A549 (cell line): ENCODE measurements at regions not wholly inside any gene's neighbourhood (a gene's known extent, or its start where the extent isn't known, plus 50 kb on each side); places are given as distances from the start of the nearest gene placed in this dataset.

Experiments
- ATAC-seq, 2 experiments: fragments of 200-7000 bp in 1 of 2; fragments of >200 bp in 1 of 2; cut with Nextera tagmentation in 1 of 2; cut with Tn5 transposase in 1 of 2; 3 replicates each; pipeline versions ENCODE4 v1.8.0 to v1.9.1; 2018 to 2020; ENCODE audit warnings: mild to moderate bottlenecking in 1 of 2, moderate library complexity in 1 of 2
- CTCF ChIA-PET: fragments of 300-600 bp; sonication (Branson Sonifier 250); formaldehyde crosslinking; extraction: SDS; loops from one replicate; lab custom pipeline; 2021; ENCODE audit warnings: antibody characterized with exemption, inconsistent platforms; lab: Yijun Ruan, JAX
- POLR2A ChIA-PET: fragments of 350-600 bp; formaldehyde crosslinking; extraction: SDS; loops from one replicate; lab custom pipeline; 2021; ENCODE audit warnings: antibody characterized with exemption, inconsistent platforms; lab: Yijun Ruan, JAX
- DNase-seq, 2 experiments: peaks; one replicate each; pipeline versions ENCODE4 v3.0.0 to v3.0.0-alpha.2; 2011 to 2016; ENCODE audit warnings: low read depth in 1 of 2, low spot score in 1 of 2
- FAIRE-seq: peaks from 2 replicates; lab custom pipeline; 2011; peaks lifted over from hg19 to GRCh38; lab: Jason Lieb, UNC
- H3K27ac ChIP-seq, 2 experiments: fragments of >200 bp; sonication (Bioruptor Twin); formaldehyde crosslinking; 3 replicates each; pipeline ENCODE4 v1.5.1; 2016 to 2017
- H3K4me1 ChIP-seq: fragments of >200 bp; sonication (Bioruptor Twin); formaldehyde crosslinking; 3 replicates; pipeline ENCODE4 v1.6.1; 2016
- H3K4me2 ChIP-seq: fragments of >200 bp; sonication (Bioruptor Twin); formaldehyde crosslinking; 3 replicates; pipeline ENCODE4 v1.6.1; 2016
- H3K4me3 ChIP-seq: fragments of >200 bp; sonication (Bioruptor Twin); formaldehyde crosslinking; 3 replicates; pipeline ENCODE4 v1.5.1; 2016
- H3K9me3 ChIP-seq: fragments of >200 bp; sonication (Bioruptor Twin); formaldehyde crosslinking; 3 replicates; pipeline ENCODE4 v1.6.1; 2016
- CHD2 ChIP-seq: fragments of 150-350 bp; IDR thresholded peaks from 2 replicates; pipeline ENCODE4 v1.6.1; 2014; ENCODE audit warnings: low read length; ENCODE audit not compliant: partially characterized antibody
- EP300 ChIP-seq, 2 experiments: fragments of >200 bp; sonication (Bioruptor Twin); formaldehyde crosslinking; IDR thresholded peaks; 2 replicates in 1 of 2; 3 replicates in 1 of 2; pipeline ENCODE4 v1.6.1; 2016 to 2017
- HEYL ChIP-seq: fragments of 250-450 bp; sonication (Bioruptor Pico); IDR thresholded peaks from 2 replicates; pipeline ENCODE4 v1.8.0; 2021; ENCODE audit warnings: mild to moderate bottlenecking, moderate library complexity
- HMGXB4 ChIP-seq: fragments of 250-450 bp; sonication (Bioruptor Pico); IDR thresholded peaks from 2 replicates; pipeline ENCODE4 v1.5.0; 2021; ENCODE audit warnings: mild to moderate bottlenecking, moderate library complexity, borderline replicate concordance
- HOXA7 ChIP-seq: fragments of 250-450 bp; sonication (Bioruptor Pico); IDR thresholded peaks from 2 replicates; pipeline ENCODE4 v1.5.0; 2020; ENCODE audit warnings: mild to moderate bottlenecking, moderate library complexity
- JUNB ChIP-seq: fragments of >200 bp; sonication (Bioruptor Twin); formaldehyde crosslinking; IDR thresholded peaks from 2 replicates; pipeline ENCODE4 v1.6.1; 2016
- MAFK ChIP-seq: fragments of 450-650 bp; IDR thresholded peaks from 2 replicates; pipeline ENCODE4 v1.6.1; 2014; ENCODE audit not compliant: partially characterized antibody
- MAZ ChIP-seq: fragments of 150-350 bp; IDR thresholded peaks from 2 replicates; pipeline ENCODE4 v1.6.1; 2014; ENCODE audit warnings: antibody characterized with exemption, low read depth, low read length, borderline replicate concordance
- MYC ChIP-seq: IDR thresholded peaks from 2 replicates; pipeline ENCODE4 v1.6.1; 2012; ENCODE audit warnings: mild to moderate bottlenecking, inconsistent platforms, low read length, improper control_type of control experiment, borderline replicate concordance
- NFE2L2 ChIP-seq: fragments of 150-350 bp; conservative IDR thresholded peaks from 2 replicates; pipeline ENCODE4 v1.6.1; 2014; ENCODE audit warnings: low read length
- POLR2A ChIP-seq: IDR thresholded peaks from 2 replicates; pipeline ENCODE4 v1.6.1; 2012; ENCODE audit warnings: mild to moderate bottlenecking, low read length
- RARB ChIP-seq: fragments of 250-450 bp; sonication (Bioruptor Pico); IDR thresholded peaks from 2 replicates; pipeline ENCODE4 v1.8.0; 2021; ENCODE audit warnings: mild to moderate bottlenecking, moderate library complexity
- RCOR1 ChIP-seq: fragments of 150-350 bp; IDR thresholded peaks from 2 replicates; pipeline ENCODE4 v1.6.1; 2014; ENCODE audit warnings: antibody characterized with exemption, low read length, low read depth
- RNF2 ChIP-seq: fragments of 200-600 bp; sonication (generic); IDR thresholded peaks from 2 replicates; pipeline ENCODE4 v1.6.1; 2016; ENCODE audit warnings: low read depth, mild to moderate bottlenecking, antibody characterized with exemption, moderate library complexity, borderline replicate concordance
- SMC3 ChIP-seq: fragments of >200 bp; sonication (Bioruptor Twin); formaldehyde crosslinking; IDR thresholded peaks from 3 replicates; pipeline ENCODE4 v1.6.1; 2018; ENCODE audit warnings: inconsistent platforms
- TFCP2L1 ChIP-seq: fragments of 250-450 bp; sonication (Bioruptor Pico); IDR thresholded peaks from 2 replicates; pipeline ENCODE4 v1.5.0; 2021; ENCODE audit warnings: mild to moderate bottlenecking
- TP53 ChIP-seq: fragments of 250-450 bp; sonication (Bioruptor Pico); IDR thresholded peaks from 2 replicates; pipeline ENCODE4 v1.5.0; 2021; ENCODE audit warnings: mild to moderate bottlenecking, moderate library complexity
- ZNF302 ChIP-seq: fragments of 250-450 bp; sonication (Bioruptor Pico); IDR thresholded peaks from 2 replicates; pipeline ENCODE4 v1.9.0; 2021; ENCODE audit warnings: inconsistent platforms, mild to moderate bottlenecking, moderate library complexity
- ZSCAN20 ChIP-seq: fragments of 250-450 bp; sonication (Bioruptor Pico); IDR thresholded peaks from 2 replicates; pipeline ENCODE4 v1.8.0; 2022; ENCODE audit warnings: mild to moderate bottlenecking, moderate library complexity
- WGBS: methylation state at CpG from one replicate; pipeline ENCODE4 v1.1.6; 2017; ENCODE audit errors: missing lambda C conversion rate; 5-methylcytosine and 5-hydroxymethylcytosine counted together
- TF ChIP-seq, protein P1 (sequence below): fragments of >200 bp; sonication (Bioruptor Twin); formaldehyde crosslinking; IDR thresholded peaks from 3 replicates; pipeline ENCODE4 v1.5.1; 2016

DNA sequence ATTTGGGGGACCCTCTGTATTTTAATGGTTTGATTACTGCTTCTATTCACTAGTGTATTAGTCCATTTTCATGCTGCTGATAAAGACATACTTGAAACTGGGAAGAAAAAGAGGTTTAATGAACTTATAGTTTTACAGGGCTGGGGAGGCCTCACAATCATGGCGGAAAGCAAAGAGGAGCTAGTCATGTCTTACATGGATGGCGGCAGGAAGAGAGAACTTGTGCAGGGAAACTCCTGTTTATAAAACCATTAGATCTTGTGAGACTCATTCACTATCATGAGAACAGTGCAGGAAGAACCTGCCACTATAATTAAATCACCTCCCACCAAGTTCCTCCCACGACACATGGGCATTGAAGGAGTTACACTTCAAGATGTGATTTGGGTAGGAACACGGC, 464.5 kb upstream of the RGS18 start:
- CTCF ChIA-PET = no interaction called here
- Histone ChIP-seq H3K4me2 (no peak overlapping the region), H3K27ac (no peak overlapping the region), H3K9me3 (no peaks in the 10 kb centered on the region), H3K4me3 (no peak overlapping the region), H3K4me1 (no peaks in the 10 kb centered on the region)
- POLR2A ChIA-PET = no interaction called here
- DNase-seq (no peak), FAIRE-seq (no peak), ATAC-seq (no peak)
- TF ChIP-seq HMGXB4 (CRISPR knock-in tag) = no peak
- TF ChIP-seq RCOR1 = no peak
- TF ChIP-seq MAZ = no peak
- no peak for TF ChIP-seq EP300 (IDR thresholded peaks at IDR 0.05)
- no peak for TF ChIP-seq TFCP2L1
- no peak for TF ChIP-seq TP53 (CRISPR knock-in tag)
- no peak for TF ChIP-seq POLR2A
- TF ChIP-seq RARB (CRISPR knock-in tag) = no peak
- no peak for TF ChIP-seq HEYL (CRISPR knock-in tag)
- TF ChIP-seq CHD2 = no peak
- no peak for TF ChIP-seq MAFK
- TF ChIP-seq SMC3 = no peak
- no peak for TF ChIP-seq RNF2
- TF ChIP-seq, protein P1, sequence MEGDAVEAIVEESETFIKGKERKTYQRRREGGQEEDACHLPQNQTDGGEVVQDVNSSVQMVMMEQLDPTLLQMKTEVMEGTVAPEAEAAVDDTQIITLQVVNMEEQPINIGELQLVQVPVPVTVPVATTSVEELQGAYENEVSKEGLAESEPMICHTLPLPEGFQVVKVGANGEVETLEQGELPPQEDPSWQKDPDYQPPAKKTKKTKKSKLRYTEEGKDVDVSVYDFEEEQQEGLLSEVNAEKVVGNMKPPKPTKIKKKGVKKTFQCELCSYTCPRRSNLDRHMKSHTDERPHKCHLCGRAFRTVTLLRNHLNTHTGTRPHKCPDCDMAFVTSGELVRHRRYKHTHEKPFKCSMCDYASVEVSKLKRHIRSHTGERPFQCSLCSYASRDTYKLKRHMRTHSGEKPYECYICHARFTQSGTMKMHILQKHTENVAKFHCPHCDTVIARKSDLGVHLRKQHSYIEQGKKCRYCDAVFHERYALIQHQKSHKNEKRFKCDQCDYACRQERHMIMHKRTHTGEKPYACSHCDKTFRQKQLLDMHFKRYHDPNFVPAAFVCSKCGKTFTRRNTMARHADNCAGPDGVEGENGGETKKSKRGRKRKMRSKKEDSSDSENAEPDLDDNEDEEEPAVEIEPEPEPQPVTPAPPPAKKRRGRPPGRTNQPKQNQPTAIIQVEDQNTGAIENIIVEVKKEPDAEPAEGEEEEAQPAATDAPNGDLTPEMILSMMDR = no peak
- TF ChIP-seq HOXA7 (CRISPR knock-in tag) = no peak
- no peak for TF ChIP-seq JUNB
- TF ChIP-seq ZSCAN20 = no peak
- WGBS = 58% methylated on average over 4 of the region's 4 CpGs

DNA sequence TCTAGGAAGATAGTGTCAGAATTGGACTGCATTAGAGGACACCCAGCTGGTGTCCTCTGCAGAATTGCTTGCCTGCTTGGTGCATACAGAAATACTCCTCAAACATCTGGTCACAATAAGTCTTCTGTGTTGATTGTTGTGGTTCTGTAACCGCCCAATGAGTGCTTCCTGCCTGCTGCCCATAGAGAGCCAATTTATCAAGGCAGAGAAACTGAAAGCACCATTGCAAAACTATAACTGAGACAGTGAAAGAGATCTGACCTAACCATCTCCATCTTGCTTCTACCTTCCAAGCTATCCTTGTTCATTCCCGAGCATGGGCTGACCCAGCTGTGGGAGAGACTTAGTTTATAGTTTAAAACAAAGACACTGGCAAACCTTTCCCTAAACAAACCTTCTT, 462.4 kb upstream of the RGS18 start:
- H3K4me3 ChIP-seq = no peak overlapping the region
- DNase-seq (no peak), FAIRE-seq (no peak), ATAC-seq (no peak)
- CTCF ChIA-PET = interaction anchor here (0.5 kb wide), 1 partner anchor 242 kb away, joined by 3 read pairs; no protein-coding TSS in a partner anchor
- POLR2A ChIA-PET = no interaction called here
- H3K4me2 ChIP-seq = no peak overlapping the region
- TF ChIP-seq NFE2L2 = no peak
- TF ChIP-seq MYC = no peak
- 39% methylated on average over 2 of the region's 2 CpGs for WGBS
- H3K4me1 ChIP-seq = no peaks in the 10 kb centered on the region
- no peak overlapping the region for H3K27ac ChIP-seq
- H3K9me3 ChIP-seq = no peaks in the 10 kb centered on the region

DNA sequence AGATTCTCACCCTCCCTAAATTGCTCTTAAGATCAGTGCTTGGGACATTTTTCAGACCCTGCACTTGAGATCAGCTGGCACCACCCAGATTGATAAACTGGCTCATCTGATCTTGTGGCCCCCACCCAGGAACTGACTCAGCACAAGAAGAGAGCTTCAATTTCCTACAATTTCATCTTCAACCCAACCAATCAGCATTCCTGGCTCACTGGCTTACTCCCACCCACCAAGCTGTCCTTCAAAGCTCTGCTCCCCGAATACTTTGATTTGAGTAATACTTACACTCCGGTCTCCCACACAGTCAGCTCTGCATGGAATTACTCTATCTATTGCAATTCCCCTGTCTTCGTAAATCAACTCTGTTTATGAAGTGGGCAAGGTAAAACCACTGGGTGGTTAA, 461.9 kb upstream of the RGS18 start:
- ATAC-seq (no peak), FAIRE-seq (no peak)
- H3K4me2 ChIP-seq = no peak overlapping the region
- H3K4me1 ChIP-seq = no peaks in the 10 kb centered on the region
- no peaks in the 10 kb centered on the region for H3K9me3 ChIP-seq
- POLR2A ChIA-PET = no interaction called here
- no peak overlapping the region for H3K27ac ChIP-seq
- 63% methylated on average over 3 of the region's 3 CpGs for WGBS
- CTCF ChIA-PET = interaction anchor here (0.5 kb wide), 1 partner anchor 243 kb away, joined by 3 read pairs; no protein-coding TSS in a partner anchor
- TF ChIP-seq, protein P1 = no peak
- no peak for TF ChIP-seq ZNF302 (CRISPR knock-in tag)
- TF ChIP-seq, all 56 proteins: peak for 0
- DNase-seq = no peak
- H3K4me3 ChIP-seq = no peak overlapping the region
